D341Med (cell line): ENCODE measurements at regions not wholly inside any gene's neighbourhood (a gene's known extent, or its start where the extent isn't known, plus 50 kb on each side); places are given as distances from the start of the nearest gene placed in this dataset.
"Not testable (repeated sequence)": the region's sequence is repeated elsewhere in the genome, so short reads cannot be mapped to it uniquely, and the experiment has no call there.

Experiments used
- DNase-seq: peaks from one replicate; pipeline ENCODE4 v3.0.0; 2012; ENCODE audit warnings: low spot score

DNA sequence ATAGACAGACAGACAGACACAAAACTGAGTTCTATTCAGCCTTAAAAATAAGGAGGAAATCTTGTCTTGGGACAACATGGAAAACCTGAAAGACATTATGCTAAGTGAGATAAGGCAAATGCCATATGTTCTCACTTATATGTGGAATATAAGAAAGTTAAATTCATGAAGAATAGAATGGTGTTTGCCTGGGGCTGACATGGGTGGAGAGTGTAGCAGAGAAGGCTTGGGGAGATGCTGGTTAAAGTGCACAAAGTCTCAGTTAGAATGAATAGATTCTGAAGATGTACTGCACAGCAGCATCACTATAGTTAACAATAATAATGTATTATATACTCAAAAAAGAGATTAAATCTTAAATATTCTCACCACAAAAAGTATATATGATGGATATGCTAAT, 355.5 kb downstream of the LRRIQ3 start:
- no peak for DNase-seq

DNA sequence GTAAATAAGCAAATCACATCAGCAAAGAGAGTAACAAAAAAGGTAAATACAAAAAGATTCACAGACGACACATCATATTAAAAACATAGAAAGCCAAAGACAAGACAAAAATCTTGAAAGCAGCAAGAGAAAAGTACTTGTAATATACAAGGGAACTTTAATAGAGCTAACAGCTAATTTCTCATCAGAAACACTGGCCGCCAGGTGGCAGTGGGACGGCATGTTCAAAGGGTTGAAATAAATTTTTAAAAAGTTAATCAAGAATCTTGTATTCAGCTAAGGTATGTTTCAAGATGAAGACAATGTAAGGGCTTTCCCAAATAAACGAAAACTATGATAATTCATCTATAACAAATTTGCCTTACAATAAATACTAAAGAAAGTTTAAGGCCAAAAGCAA, 358.1 kb downstream of the LRRIQ3 start:
- DNase-seq, result peak; percentile 25

GRCh38 chr1:73832276-73833181, 365.4 kb downstream of the LRRIQ3 start:
- DNase-seq, result no peak

DNA sequence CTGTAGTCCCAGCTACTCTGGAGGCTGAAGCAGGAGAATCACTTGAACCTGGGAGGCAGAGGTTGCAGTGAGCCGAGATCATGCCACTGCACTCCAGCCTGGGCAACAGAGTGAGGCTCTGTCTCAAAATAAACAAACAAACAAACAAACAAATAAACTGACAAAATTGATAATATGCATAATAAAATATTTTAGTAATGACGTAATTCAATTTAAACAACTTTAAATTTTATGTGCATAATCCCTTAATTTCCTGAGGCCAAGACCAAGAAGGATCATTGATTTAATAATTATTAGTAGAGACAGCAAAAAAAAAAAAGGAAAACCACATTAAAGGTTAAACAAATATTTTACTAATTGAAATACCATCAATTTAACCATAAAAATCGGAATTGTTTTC, 370.7 kb downstream of the LRRIQ3 start:
- DNase-seq, result not testable (repeated sequence)

- no peak for DNase-seq
These were observed 373.9 kb downstream of the LRRIQ3 start for GRCh38 chr1:73824065-73824464.

GRCh38 chr1:73821520-73821919, 376.5 kb downstream of the LRRIQ3 start:
- DNase-seq, result no peak

DNA sequence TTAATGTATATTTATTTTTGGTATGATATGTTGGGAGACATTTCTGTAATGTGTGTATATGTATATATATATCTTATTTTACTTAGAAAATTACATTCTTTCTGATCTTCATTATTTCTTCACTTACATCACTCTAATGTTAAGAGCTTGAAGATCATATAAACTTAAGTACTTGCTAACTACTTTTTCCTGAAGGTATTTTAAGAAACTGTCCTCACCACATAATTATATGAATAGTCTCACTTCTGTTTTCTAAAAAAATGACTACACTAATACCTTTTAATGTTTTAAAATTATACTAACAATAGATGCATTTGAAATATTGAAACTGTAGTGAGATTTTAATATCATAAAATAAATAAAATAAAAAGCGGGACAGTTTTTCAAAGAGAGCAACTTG, 377.1 kb downstream of the LRRIQ3 start:
- no peak for DNase-seq

DNA sequence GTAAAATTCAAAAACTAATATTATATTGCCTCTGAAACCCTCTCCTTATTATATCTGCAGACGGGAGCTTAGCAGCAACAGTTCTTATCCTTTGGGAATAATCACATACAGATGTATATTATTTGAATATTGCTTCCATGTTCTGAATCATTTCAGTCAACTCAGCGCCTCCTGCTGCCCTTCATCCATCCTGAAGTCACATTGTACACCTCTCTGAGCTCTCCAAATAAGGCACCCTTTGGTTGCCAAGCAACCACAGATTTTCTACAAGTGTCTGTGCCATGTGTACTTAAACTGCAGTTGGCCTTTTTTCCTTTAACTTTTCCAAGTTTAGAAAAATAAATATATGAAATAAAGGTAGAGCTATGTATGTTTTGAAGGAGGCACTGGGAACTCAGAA, 384.3 kb downstream of the LRRIQ3 start:
- peak; percentile 50 for DNase-seq

GRCh38 chr1:73813236-73813635, 384.7 kb downstream of the LRRIQ3 start:
- no peak for DNase-seq

- no peak for DNase-seq
These were observed 386.2 kb downstream of the LRRIQ3 start for GRCh38 chr1:73811798-73812197.

DNA sequence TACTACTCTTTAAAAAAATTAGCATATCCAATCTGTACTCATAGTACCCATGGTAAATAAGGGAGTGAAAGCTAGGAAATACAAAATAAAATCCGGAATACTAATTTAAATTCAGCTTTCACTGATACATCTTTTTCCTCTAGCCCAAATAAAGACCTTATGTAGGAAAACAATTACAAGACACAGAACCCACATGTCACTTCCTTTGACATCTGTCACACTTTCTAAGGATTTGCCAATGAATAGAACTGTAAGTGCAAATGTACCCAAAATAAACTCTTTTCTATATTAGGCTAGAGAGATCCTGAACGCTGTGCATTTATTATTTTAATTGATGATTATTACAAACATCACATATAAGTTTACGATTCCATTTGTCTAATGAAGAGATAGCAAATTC, 393.0 kb downstream of the LRRIQ3 start:
- no peak for DNase-seq

GRCh38 chr1:73803380-73803779, 394.6 kb downstream of the LRRIQ3 start:
- DNase-seq, result no peak

DNA sequence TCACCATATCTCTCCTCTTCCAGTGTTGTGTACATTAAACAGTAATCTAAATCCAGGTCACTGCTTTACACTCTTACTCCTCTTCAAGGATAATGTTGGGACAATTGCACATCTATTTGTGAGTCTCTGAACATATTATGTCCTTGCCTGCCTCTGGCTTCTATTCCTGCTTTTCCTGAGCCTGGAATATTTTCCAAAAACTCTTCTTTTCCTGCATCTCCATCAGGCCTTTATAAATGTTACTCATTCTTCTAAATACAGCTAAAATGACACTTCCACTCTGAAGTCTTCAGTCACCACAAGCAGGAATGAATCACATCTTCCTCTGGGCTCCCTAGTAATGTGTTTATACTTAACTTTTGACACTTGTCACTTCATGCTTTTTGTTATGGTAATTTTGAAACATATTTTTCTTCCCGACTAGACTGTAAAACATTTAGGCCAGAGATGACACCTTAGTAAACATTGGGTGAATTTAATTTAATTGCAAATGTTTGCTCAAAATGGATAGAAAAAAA, 396.0 kb downstream of the LRRIQ3 start:
- no peak for DNase-seq

- DNase-seq, result no peak
These were observed 397.6 kb downstream of the LRRIQ3 start for GRCh38 chr1:73800376-73800775.

GRCh38 chr1:73789965-73790364, 408.0 kb downstream of the LRRIQ3 start:
- DNase-seq, result no peak

- no peak for DNase-seq
These were observed 413.9 kb downstream of the LRRIQ3 start for GRCh38 chr1:73784026-73784425.

DNA sequence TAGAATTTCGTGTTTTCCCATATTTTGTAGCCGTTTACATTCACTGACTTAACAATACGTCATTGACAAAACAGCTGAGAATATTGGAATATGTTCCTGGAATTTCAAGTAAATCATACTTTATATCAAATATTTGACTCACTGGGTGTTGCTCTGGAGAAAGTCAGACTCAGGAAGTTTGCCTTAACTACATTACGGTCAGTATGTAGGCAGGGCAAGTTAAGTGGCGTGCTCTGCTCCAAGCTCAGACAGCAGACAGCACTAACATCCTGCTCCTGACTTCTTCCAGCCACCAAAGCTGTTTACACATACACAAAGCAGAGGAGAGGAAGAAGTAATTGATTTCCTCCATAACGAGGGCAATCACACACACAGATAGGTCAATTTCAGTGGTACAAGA, 414.6 kb downstream of the LRRIQ3 start:
- no peak for DNase-seq

- no peak for DNase-seq
These were observed 415.1 kb downstream of the LRRIQ3 start for GRCh38 chr1:73782901-73783300.

- DNase-seq, result no peak
These were observed 416.7 kb downstream of the LRRIQ3 start for GRCh38 chr1:73781251-73781650.

DNA sequence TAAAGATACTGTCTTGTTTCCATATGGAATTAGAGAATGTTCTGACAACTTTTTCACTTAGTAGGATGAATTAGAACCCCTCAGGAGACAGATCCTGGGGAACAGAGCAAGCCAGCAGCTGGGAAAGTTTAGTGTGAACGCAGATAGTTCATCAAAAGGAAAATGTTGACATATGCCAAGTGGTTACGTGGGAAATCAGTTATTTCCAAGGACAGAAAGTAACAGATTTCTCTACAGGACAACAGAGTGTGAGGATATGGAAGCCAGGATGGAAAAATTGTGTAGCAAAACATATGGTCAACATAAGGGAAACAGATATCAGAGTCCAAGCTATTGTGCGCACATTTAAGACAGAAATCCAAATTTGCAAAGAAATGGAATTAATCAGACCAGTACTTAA, 419.5 kb downstream of the LRRIQ3 start:
- DNase-seq, result no peak

- no peak for DNase-seq
These were observed 422.1 kb downstream of the LRRIQ3 start for GRCh38 chr1:73775896-73776295.

DNA sequence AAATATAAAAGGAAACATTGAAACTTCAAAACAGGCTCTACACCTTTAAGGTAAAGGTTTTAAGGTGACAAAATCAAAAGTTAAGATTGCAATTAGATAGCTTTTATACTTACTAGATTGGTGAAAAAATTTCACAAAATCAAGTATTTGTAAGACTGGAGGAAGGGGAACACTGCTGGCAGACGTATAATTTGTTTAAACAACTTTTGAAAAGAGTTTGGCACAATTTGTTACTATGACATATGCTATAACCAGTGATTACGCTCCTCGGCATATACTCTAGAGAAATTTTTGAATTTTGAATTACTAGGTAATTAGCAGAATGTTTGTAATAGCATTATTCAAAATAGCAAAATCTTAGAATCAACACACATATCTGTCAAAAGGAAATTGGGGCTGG, 425.0 kb downstream of the LRRIQ3 start:
- no peak for DNase-seq

DNA sequence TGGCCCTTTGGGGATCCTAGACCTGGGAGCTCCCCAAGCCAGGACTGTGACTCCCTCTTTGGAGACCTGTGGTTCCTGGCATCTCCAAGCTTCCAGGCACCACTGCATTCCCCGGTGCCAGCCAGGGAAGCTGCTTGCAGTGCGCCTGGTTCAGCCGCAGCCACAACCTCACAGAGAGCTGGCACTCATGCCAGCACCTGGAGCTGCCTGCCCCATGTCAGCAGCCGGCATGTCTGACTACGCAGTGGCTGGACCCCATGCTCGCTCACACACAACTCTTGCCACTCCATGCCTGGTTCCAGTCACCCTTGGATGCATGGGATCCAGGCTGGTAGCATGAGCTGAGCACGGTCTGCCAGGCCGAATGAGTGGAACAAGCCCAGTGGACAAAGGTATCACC, 426.6 kb downstream of the LRRIQ3 start:
- no peak for DNase-seq
